ENCODE measurements at regions not wholly inside any gene's neighbourhood (a gene's known extent, or its start where the extent isn't known, plus 50 kb on each side); places are given as distances from the start of the nearest gene placed in this dataset.

GRCh38 chr20:11212902-11213301 is 539.1 kb upstream of the JAG1 start:
- Histone ChIP-seq H3K4me3 (replicated peaks; ENCODE audit: low read depth, low read length) (no peak overlapping the region), H3K27me3 (replicated peaks; ENCODE audit: control insufficient read depth, insufficient read depth, low read length) (no peaks in the 10 kb centered on the region), H3K36me3 (ENCODE audit: control insufficient read depth, insufficient read depth, low read length) (no peaks in the 10 kb centered on the region)
- TF ChIP-seq CTCF (IDR thresholded peaks at IDR 0.05; ENCODE audit: insufficient read depth, low read length, poor library complexity, severe bottlenecking), result no peak
- no peak for DNase-seq (ENCODE audit: extremely low read depth, insufficient read length)

- no peak for DNase-seq (ENCODE audit: extremely low read depth, insufficient read length)
- H3K27me3 ChIP-seq (replicated peaks; ENCODE audit: control insufficient read depth, insufficient read depth, low read length), result no peaks in the 10 kb centered on the region
- TF ChIP-seq CTCF (IDR thresholded peaks at IDR 0.05; ENCODE audit: insufficient read depth, low read length, poor library complexity, severe bottlenecking), result no peak
- no peak overlapping the region for H3K4me3 ChIP-seq (replicated peaks; ENCODE audit: low read depth, low read length)
- no peaks in the 10 kb centered on the region for H3K36me3 ChIP-seq (ENCODE audit: control insufficient read depth, insufficient read depth, low read length)
Observed at GRCh38 chr20:11214256-11214840, 540.5 kb upstream of the JAG1 start.

- Histone ChIP-seq H3K36me3 (ENCODE audit: control insufficient read depth, insufficient read depth, low read length) (no peaks in the 10 kb centered on the region), H3K27me3 (replicated peaks; ENCODE audit: control insufficient read depth, insufficient read depth, low read length) (no peaks in the 10 kb centered on the region), H3K4me3 (replicated peaks; ENCODE audit: low read depth, low read length) (no peak overlapping the region)
- no peak for DNase-seq (ENCODE audit: extremely low read depth, insufficient read length)
- TF ChIP-seq CTCF (IDR thresholded peaks at IDR 0.05; ENCODE audit: insufficient read depth, low read length, poor library complexity, severe bottlenecking), result no peak
Observed at GRCh38 chr20:11216451-11217314, 542.9 kb upstream of the JAG1 start.

- TF ChIP-seq CTCF (IDR thresholded peaks at IDR 0.05; ENCODE audit: insufficient read depth, low read length, poor library complexity, severe bottlenecking), result no peak
- no peak overlapping the region for H3K4me3 ChIP-seq (replicated peaks; ENCODE audit: low read depth, low read length)
- no peak for DNase-seq (ENCODE audit: extremely low read depth, insufficient read length)
- no peaks in the 10 kb centered on the region for H3K36me3 ChIP-seq (ENCODE audit: control insufficient read depth, insufficient read depth, low read length)
- H3K27me3 ChIP-seq (replicated peaks; ENCODE audit: control insufficient read depth, insufficient read depth, low read length), result no peaks in the 10 kb centered on the region
Observed at GRCh38 chr20:11217326-11218172, 543.8 kb upstream of the JAG1 start.

- Histone ChIP-seq H3K27me3 (replicated peaks; ENCODE audit: control insufficient read depth, insufficient read depth, low read length) (no peaks in the 10 kb centered on the region), H3K36me3 (ENCODE audit: control insufficient read depth, insufficient read depth, low read length) (no peaks in the 10 kb centered on the region), H3K4me3 (replicated peaks; ENCODE audit: low read depth, low read length) (no peak overlapping the region)
- DNase-seq (ENCODE audit: extremely low read depth, insufficient read length), result no peak
- no peak for TF ChIP-seq CTCF (IDR thresholded peaks at IDR 0.05; ENCODE audit: insufficient read depth, low read length, poor library complexity, severe bottlenecking)
Observed at GRCh38 chr20:11218173-11218680, 544.4 kb upstream of the JAG1 start.
